ENCODE measurements at regions not wholly inside any gene's neighbourhood (a gene's known extent, or its start where the extent isn't known, plus 50 kb on each side); places are given as distances from the start of the nearest gene placed in this dataset.

- no peak overlapping the region for H3K4me3 ChIP-seq (ENCODE audit: low read depth, low read length)
Measured at GRCh38 chr14:96931751-96932150, 134.6 kb downstream of the VRK1 start.

GRCh38 chr14:96934638-96935330, 137.6 kb downstream of the VRK1 start:
- H3K4me3 ChIP-seq (ENCODE audit: low read depth, low read length), result no peak overlapping the region

- H3K4me3 ChIP-seq (ENCODE audit: low read depth, low read length), result no peak overlapping the region
Measured at GRCh38 chr14:96938946-96939345, 141.8 kb downstream of the VRK1 start.

- H3K4me3 ChIP-seq (ENCODE audit: low read depth, low read length), result no peak overlapping the region
Measured at GRCh38 chr14:96940009-96940408, 142.8 kb downstream of the VRK1 start.

- no peak overlapping the region for H3K4me3 ChIP-seq (ENCODE audit: low read depth, low read length)
Measured at GRCh38 chr14:96944297-96944696, 147.1 kb downstream of the VRK1 start.

- no peak overlapping the region for H3K4me3 ChIP-seq (ENCODE audit: low read depth, low read length)
Measured at GRCh38 chr14:96945721-96946120, 148.5 kb downstream of the VRK1 start.

GRCh38 chr14:96949594-96949993, 152.4 kb downstream of the VRK1 start:
- no peak overlapping the region for H3K4me3 ChIP-seq (ENCODE audit: low read depth, low read length)

GRCh38 chr14:96951511-96951910, 154.3 kb downstream of the VRK1 start:
- no peak overlapping the region for H3K4me3 ChIP-seq (ENCODE audit: low read depth, low read length)

GRCh38 chr14:96953087-96953874, 156.1 kb downstream of the VRK1 start:
- no peak overlapping the region for H3K4me3 ChIP-seq (ENCODE audit: low read depth, low read length)

GRCh38 chr14:96953875-96954185, 156.6 kb downstream of the VRK1 start:
- H3K4me3 ChIP-seq (ENCODE audit: low read depth, low read length), result no peak overlapping the region

- no peak overlapping the region for H3K4me3 ChIP-seq (ENCODE audit: low read depth, low read length)
Measured at GRCh38 chr14:96956464-96957239, 159.5 kb downstream of the VRK1 start.

- H3K4me3 ChIP-seq (ENCODE audit: low read depth, low read length), result no peak overlapping the region
Measured at GRCh38 chr14:96958057-96958456, 160.9 kb downstream of the VRK1 start.

- H3K4me3 ChIP-seq (ENCODE audit: low read depth, low read length), result no peak overlapping the region
Measured at GRCh38 chr14:96959992-96960391, 162.8 kb downstream of the VRK1 start.

GRCh38 chr14:96960598-96961116, 163.5 kb downstream of the VRK1 start:
- no peak overlapping the region for H3K4me3 ChIP-seq (ENCODE audit: low read depth, low read length)

- no peak overlapping the region for H3K4me3 ChIP-seq (ENCODE audit: low read depth, low read length)
Measured at GRCh38 chr14:96961895-96962294, 164.7 kb downstream of the VRK1 start.

- no peak overlapping the region for H3K4me3 ChIP-seq (ENCODE audit: low read depth, low read length)
Measured at GRCh38 chr14:96962337-96962736, 165.2 kb downstream of the VRK1 start.

- H3K4me3 ChIP-seq (ENCODE audit: low read depth, low read length), result no peak overlapping the region
Measured at GRCh38 chr14:96964726-96965415, 167.7 kb downstream of the VRK1 start.

- no peak overlapping the region for H3K4me3 ChIP-seq (ENCODE audit: low read depth, low read length)
Measured at GRCh38 chr14:96965885-96966595, 168.9 kb downstream of the VRK1 start.

- H3K4me3 ChIP-seq (ENCODE audit: low read depth, low read length), result no peak overlapping the region
Measured at GRCh38 chr14:96975116-96975515, 177.9 kb downstream of the VRK1 start.

GRCh38 chr14:96978525-96979272, 181.5 kb downstream of the VRK1 start:
- no peak overlapping the region for H3K4me3 ChIP-seq (ENCODE audit: low read depth, low read length)

Measured in iPS-11a (cell line).